DND-41 (cell line): ENCODE measurements at regions not wholly inside any gene's neighbourhood (a gene's known extent, or its start where the extent isn't known, plus 50 kb on each side); places are given as distances from the start of the nearest gene placed in this dataset.

Source experiments
- ATAC-seq: fragments of 200-7000 bp; cut with Tn5 transposase; 3 replicates; pipeline ENCODE4 v1.9.1; 2021; ENCODE audit warnings: low read depth; ENCODE audit not compliant: insufficient read depth
- DNase-seq: peaks from one replicate; pipeline ENCODE4 v3.0.0-alpha.2; 2020
- H2AFZ ChIP-seq: 2 replicates; pipeline ENCODE4 v1.6.0; 2012; ENCODE audit warnings: low read depth, low read length
- H3K27ac ChIP-seq: 2 replicates; pipeline ENCODE4 v1.5.1; 2012; ENCODE audit warnings: low read length, inconsistent platforms
- H3K27me3 ChIP-seq: fragments of 200-600 bp; sonication (generic); 2 replicates; pipeline ENCODE4 v1.6.0; 2012; ENCODE audit warnings: low read length, mild to moderate bottlenecking, inconsistent platforms; ENCODE audit not compliant: insufficient read depth, poor library complexity
- H3K36me3 ChIP-seq: 2 replicates; pipeline ENCODE4 v1.5.1; 2012; ENCODE audit warnings: low read length, inconsistent platforms; ENCODE audit not compliant: insufficient read depth
- H3K4me1 ChIP-seq: 2 replicates; pipeline ENCODE4 v1.5.1; 2012; ENCODE audit warnings: mild to moderate bottlenecking, low read length; ENCODE audit not compliant: insufficient read depth
- H3K4me2 ChIP-seq: 2 replicates; pipeline ENCODE4 v1.6.0; 2012; ENCODE audit warnings: mild to moderate bottlenecking, moderate library complexity, low read length, inconsistent platforms; ENCODE audit not compliant: insufficient read depth
- H3K4me3 ChIP-seq, 2 experiments: fragments of 200-600 bp in 1 of 2; shearing (Covaris generic) in 1 of 2; 2 replicates each; pipeline ENCODE4 v1.5.1; 2012 to 2016; ENCODE audit warnings: inconsistent platforms in 2 of 2, low read length in 2 of 2, mild to moderate bottlenecking in 2 of 2, low read depth in 1 of 2, moderate library complexity in 1 of 2
- H3K79me2 ChIP-seq: 2 replicates; pipeline ENCODE4 v1.6.0; 2012; ENCODE audit warnings: low read length, inconsistent platforms; ENCODE audit not compliant: insufficient read depth
- H3K9ac ChIP-seq: 2 replicates; pipeline ENCODE4 v1.6.0; 2012; ENCODE audit warnings: low read depth, mild to moderate bottlenecking, inconsistent platforms, low read length, moderate library complexity
- H3K9me3 ChIP-seq: 2 replicates; pipeline ENCODE4 v1.5.1; 2012; ENCODE audit warnings: low read length, moderate library complexity, mild to moderate bottlenecking, inconsistent platforms; ENCODE audit not compliant: insufficient read depth, severe bottlenecking
- H4K20me1 ChIP-seq: 2 replicates; pipeline ENCODE4 v1.6.0; 2012; ENCODE audit warnings: low read length; ENCODE audit not compliant: insufficient read depth
- EZH2 ChIP-seq: IDR thresholded peaks from 3 replicates; pipeline ENCODE4 v1.6.1; 2012; ENCODE audit warnings: borderline replicate concordance, low read depth, mild to moderate bottlenecking, moderate library complexity, low read length, inconsistent platforms; ENCODE audit not compliant: severe bottlenecking
- TF ChIP-seq, protein P1 (sequence below): IDR thresholded peaks from 2 replicates; pipeline ENCODE4 v1.5.1; 2012; ENCODE audit warnings: borderline replicate concordance, low read length, moderate library complexity, mild to moderate bottlenecking; ENCODE audit not compliant: poor library complexity, severe bottlenecking; ENCODE audit errors: extremely low read depth

DNA sequence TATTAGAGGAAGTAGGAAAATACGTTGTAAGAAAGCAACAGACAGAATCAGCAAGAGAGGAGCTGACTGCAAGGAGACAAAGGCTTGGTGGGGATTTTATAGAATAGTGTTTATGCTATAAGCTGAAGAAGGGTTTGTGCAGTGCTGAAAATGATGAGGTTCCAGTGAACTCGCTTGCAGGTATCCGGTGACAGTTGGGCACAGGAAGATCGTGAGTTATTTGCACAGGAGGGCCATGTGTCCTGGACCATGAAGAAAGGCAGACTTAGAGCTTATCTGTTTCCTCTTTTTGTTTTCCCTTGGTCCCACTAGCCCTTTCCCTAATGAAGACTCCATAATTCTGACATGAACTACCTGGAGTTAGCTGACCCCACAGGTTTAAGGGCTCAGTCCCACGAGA is 61.4 kb downstream of the NXNL2 start:
- H3K79me2 ChIP-seq, result no peaks in the 10 kb centered on the region
- H3K9ac ChIP-seq, result no peak overlapping the region
- no peaks in the 10 kb centered on the region for H3K9me3 ChIP-seq
- H3K27me3 ChIP-seq, result no peaks in the 10 kb centered on the region
- TF ChIP-seq, protein P1, sequence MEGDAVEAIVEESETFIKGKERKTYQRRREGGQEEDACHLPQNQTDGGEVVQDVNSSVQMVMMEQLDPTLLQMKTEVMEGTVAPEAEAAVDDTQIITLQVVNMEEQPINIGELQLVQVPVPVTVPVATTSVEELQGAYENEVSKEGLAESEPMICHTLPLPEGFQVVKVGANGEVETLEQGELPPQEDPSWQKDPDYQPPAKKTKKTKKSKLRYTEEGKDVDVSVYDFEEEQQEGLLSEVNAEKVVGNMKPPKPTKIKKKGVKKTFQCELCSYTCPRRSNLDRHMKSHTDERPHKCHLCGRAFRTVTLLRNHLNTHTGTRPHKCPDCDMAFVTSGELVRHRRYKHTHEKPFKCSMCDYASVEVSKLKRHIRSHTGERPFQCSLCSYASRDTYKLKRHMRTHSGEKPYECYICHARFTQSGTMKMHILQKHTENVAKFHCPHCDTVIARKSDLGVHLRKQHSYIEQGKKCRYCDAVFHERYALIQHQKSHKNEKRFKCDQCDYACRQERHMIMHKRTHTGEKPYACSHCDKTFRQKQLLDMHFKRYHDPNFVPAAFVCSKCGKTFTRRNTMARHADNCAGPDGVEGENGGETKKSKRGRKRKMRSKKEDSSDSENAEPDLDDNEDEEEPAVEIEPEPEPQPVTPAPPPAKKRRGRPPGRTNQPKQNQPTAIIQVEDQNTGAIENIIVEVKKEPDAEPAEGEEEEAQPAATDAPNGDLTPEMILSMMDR, result no peak
- H3K4me2 ChIP-seq, result no peak overlapping the region
- DNase-seq (no peak), ATAC-seq (no peak)
- H4K20me1 ChIP-seq, result no peaks in the 10 kb centered on the region
- no peaks in the 10 kb centered on the region for H3K36me3 ChIP-seq
- no peak overlapping the region for H2AFZ ChIP-seq
- peaks cover 3% of the 10 kb centered on the region; the same call in 1 of the 2 replicates for H3K4me1 ChIP-seq
- no peak overlapping the region for H3K27ac ChIP-seq
- H3K4me3 ChIP-seq, result no peak overlapping the region

DNA sequence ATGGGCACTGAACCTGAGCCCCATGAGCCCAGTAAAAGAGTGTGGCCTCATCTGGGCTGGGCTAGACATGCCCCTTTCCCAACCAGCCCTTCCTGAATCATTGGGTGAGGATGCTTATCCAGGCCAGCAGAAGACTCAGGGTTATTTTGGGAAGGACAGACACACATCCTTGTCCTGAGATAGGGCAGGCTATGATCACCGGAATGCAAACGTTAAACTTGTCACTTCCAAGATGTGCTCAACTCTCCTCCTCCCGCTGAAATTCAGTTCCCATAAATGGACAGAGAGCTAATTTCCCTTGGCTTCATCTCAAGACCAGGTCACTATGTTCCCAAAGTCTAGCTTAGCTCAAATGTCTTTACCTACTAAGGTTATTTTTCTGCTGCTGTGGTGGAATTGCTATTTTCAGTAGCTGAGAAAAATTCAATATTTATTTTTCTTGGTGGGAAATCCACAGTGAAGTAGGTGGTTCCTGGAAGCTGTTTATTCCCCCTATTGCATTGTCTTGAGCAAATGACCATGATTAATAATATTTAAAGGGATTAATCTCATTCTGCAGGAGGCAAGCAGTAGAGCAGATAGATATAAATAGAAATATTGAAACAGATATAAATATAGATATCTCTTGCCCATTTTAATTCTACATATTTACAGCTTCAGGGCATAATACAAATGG is 70.0 kb downstream of the NXNL2 start:
- Histone ChIP-seq H3K4me1 (no peaks in the 10 kb centered on the region), H3K27me3 (no peaks in the 10 kb centered on the region), H3K79me2 (no peaks in the 10 kb centered on the region), H3K27ac (no peak overlapping the region), H3K4me3 (no peak overlapping the region), H3K9me3 (no peaks in the 10 kb centered on the region), H3K9ac (no peak overlapping the region), H4K20me1 (no peaks in the 10 kb centered on the region), H3K36me3 (no peaks in the 10 kb centered on the region), H2AFZ (no peak overlapping the region), H3K4me2 (no peak overlapping the region)
- DNase-seq, result no peak
- TF ChIP-seq, protein P1, result no peak
- no peak for TF ChIP-seq EZH2
- ATAC-seq, result no peak

GRCh38 chr9:88605512-88606362 is 70.8 kb downstream of the NXNL2 start:
- DNase-seq (no peak), ATAC-seq (no peak)
- Histone ChIP-seq H3K9me3 (no peaks in the 10 kb centered on the region), H3K79me2 (no peaks in the 10 kb centered on the region), H3K4me1 (no peaks in the 10 kb centered on the region), H3K36me3 (no peaks in the 10 kb centered on the region), H3K27me3 (no peaks in the 10 kb centered on the region), H3K27ac (no peak overlapping the region), H3K4me2 (no peak overlapping the region), H3K4me3 (no peak overlapping the region), H4K20me1 (no peaks in the 10 kb centered on the region), H3K9ac (no peak overlapping the region), H2AFZ (no peak overlapping the region)
- no peak for TF ChIP-seq EZH2
- TF ChIP-seq, protein P1, result no peak
